NCI-H2171 (cell line): ENCODE measurements at regions not wholly inside any gene's neighbourhood (a gene's known extent, or its start where the extent isn't known, plus 50 kb on each side); places are given as distances from the start of the nearest gene placed in this dataset.
"Not testable (repeated sequence)": the region's sequence is repeated elsewhere in the genome, so short reads cannot be mapped to it uniquely, and the experiment has no call there.

Source experiments
- DNase-seq: peaks from one replicate; lab custom pipeline; 2025; lab: John Stamatoyannopoulos, UW

GRCh38 chr13:89214185-89214584 is 1543.0 kb downstream of the SLITRK5 start:
- no peak for DNase-seq

DNA sequence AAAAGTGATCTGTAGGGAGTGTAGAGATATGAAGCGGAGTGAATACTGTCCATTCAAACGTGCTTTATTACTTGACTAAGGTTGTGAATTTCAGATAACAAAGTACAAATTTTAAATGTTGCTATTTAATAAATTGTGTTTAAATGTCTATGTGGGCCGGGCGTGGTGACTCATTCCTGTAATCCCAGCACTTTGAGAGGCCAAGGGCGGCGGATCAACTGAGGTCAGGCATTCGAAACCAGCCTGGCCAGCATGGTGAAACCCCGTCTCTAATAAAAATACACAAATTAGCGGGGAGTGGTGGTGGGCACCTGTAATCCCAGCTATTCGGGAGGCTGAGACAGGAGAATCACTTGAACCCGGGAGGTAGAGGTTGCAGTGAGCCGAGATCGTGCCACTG is 1544.1 kb downstream of the SLITRK5 start:
- not testable (repeated sequence) for DNase-seq

DNA sequence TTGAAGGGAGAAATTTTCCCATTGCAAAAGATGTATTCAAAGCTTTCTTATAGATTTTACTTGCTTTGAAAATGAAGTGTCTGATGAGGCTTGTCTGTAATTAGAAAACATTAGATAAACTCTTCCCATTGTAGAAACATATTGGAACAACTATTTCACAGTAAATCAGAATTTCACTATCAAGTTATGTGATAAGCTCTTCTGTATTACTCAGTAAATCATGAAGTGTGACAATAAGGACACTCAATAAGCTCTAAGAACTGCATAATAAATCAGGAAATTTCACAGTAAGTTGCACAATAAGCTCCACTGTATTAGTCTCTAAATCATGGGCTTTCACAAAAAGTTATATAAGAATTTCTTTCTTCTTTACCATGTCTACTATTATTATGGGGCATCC is 1546.6 kb downstream of the SLITRK5 start:
- no peak for DNase-seq

DNA sequence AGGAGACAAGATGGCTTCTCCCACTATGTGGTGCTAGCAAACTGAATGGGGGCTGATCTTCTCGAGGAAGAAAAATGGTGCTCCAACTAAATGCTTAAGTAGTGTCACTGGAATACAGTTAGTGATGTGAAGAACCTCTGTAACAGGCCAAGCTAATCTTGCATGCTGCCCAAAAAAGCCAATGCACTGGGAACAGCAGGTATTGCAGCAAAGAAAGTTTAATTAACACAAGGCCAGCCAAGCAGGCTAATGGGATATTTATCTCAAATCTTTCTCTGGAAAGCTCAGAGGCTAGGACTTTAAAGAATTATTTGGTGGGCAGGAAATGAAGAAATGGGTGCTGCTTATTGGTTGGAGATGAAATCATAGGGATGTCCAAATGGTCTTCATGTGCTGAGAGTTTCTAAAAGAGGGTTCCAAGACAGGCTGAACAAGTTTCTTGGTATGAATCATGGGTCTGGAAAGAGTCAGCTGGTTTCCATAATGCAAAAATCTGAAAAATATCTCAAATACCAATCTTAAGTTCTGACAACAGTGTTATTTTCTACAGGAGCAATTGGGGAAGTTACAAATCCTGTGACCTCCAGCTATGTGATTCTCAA is 1550.5 kb downstream of the SLITRK5 start:
- DNase-seq: no peak

GRCh38 chr13:89227356-89227755 is 1556.2 kb downstream of the SLITRK5 start:
- no peak for DNase-seq

GRCh38 chr13:89238496-89238895 is 1567.3 kb downstream of the SLITRK5 start:
- DNase-seq: no peak

DNA sequence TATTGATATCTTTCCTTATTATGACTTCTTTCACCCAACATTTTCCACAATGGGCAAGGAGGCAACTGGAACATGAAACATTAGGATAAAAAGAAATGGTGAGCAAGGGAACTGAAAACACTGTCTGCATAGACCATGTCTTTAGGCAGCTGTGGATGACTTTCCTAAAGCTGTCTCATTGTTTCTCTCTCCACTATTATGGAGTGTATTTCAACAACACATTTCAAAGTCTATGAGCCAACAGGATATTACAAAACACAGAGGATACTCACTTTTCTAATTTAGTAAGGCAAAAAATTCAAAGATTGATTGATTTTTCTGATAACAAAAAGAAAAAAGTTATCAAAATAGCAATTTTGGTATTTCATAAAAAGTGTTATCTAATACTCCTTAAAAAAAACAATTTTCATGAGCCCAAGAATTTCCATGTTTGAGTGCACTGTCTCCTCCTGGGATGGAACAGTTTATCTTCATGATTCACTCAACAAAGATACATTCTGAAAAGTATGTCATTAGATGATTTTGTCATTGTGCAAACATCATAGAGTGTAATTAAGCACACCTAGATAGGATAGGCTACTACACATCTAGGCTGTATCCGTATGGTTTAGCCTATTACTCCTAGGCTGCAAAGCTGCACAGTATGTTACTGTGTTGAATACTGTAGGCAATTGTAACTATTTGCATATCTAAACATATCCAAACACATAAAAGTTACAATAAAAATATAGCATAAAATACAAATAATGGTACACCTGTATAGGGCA is 1568.4 kb downstream of the SLITRK5 start:
- no peak for DNase-seq

DNA sequence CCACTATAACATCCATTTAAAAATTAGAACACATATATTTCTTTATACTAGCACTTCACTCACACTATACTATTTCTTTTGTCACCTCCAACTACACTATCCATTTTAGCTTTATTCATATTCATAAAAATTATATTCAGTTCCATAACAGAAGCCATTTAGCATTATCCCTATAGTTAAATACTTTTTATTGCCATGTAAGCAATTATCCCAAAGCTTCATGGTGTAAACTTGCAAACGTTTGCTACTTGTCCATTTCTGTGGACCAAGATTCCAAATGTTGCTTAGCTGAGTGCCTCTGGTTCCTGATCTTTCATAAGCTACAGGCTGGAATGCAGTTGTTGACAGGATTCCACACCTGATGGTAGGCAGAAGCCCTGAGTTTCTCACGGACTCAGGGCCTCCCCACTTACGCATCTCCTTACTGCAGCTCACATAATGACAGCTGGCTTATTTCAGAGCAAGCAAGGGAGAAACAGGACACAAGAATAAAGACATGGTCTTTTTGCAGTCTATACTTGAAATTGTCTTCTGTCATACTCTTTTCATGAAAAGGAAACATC is 1584.8 kb downstream of the SLITRK5 start:
- no peak for DNase-seq

DNA sequence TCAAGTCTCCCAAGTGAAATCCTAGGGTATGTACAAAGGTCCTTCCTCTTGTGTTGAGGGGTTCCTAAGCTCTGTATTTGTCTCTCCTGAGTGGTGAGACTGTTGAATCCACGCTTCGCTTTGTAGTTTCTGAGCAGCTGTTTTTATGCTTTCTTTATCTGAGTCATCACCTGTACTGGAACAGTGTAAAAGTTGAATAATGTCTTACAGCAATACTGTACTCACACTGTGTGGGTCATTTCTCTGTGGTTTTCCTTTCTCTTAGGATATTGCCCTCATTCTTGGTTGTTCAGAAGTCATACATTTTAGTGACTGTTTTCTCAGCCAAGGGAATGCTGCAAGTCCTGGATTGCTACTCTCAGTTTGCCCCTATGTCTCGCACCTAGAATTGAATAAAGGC is 1596.6 kb downstream of the SLITRK5 start:
- DNase-seq: no peak

DNA sequence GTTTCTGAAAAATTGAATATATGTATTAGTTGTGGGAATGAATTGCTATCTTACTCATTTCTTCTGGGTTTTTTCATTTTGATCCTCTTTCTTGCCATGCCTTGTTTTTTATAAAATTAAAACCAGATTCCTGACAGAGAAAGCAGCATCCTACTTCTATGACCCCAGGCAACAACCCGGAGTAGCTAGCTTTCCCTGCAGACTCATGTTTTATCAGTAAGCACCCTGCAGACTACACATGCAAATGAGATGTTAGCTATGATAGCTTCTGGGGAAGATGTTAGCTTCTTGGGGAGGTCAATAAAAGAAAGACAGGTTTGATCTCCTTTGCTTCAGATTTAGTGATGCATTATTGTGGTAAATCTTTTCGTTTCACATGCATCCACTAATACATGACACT is 1598.6 kb downstream of the SLITRK5 start:
- DNase-seq: no peak

GRCh38 chr13:89270736-89271135 is 1599.6 kb downstream of the SLITRK5 start:
- DNase-seq: no peak

DNA sequence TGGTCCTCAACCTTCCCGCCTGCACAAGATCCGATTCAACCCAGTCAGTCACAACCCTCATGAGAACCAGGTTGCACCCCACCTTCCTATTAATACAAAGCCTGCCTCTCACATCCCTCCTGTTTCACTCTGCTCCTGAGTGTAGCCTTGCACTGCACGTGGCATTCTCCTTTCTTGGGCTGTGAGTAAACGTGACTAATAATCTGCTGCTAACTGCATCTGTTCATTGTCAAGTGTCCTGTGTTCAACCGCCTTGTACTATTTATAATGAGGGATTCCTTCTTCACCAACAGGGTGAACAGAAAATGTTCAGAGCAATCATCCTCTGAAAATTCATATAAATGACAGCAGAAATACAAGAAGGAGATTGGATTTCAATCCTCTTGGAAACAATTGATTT is 1608.2 kb downstream of the SLITRK5 start:
- no peak for DNase-seq

DNA sequence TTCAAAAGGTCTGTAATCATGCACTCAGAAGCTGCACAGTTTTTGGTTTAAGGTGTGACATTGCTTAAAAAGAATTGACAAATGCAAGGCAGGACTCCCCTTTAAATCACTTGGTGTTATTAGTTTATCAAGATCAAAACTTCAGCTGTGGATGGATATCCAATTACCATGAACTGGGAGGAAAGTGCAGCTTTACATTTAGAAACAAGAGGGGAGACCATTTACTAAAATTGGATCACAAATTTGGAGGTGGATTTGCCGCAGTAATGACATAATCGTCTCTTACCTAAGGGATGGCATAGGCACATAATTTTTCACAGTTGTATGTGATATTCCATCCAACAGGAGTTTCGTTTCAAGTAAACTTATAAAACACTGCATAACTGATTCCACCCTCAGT is 1610.2 kb downstream of the SLITRK5 start:
- no peak for DNase-seq

DNA sequence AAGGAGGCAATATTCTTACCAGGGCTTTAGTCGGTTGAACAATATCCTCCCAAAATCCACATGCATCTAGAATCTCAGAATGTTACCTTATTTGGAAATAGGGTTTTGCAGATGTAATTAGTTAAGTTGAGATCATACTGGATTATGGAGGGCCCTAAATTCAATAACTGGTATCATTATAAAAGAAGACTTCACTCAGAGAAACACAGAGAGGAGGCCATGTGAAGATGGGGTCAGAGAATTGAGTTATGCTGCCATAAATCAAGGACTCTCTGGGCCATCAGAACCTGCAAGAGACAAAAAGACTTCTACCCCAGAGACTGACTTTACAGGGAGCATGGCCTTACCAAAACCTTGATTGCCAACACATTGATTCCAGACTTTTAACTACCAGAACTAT is 1611.1 kb downstream of the SLITRK5 start:
- no peak for DNase-seq

GRCh38 chr13:89287381-89287780 is 1616.2 kb downstream of the SLITRK5 start:
- DNase-seq: no peak

- DNase-seq: no peak
These were observed 1623.1 kb downstream of the SLITRK5 start for GRCh38 chr13:89294115-89294867.

DNA sequence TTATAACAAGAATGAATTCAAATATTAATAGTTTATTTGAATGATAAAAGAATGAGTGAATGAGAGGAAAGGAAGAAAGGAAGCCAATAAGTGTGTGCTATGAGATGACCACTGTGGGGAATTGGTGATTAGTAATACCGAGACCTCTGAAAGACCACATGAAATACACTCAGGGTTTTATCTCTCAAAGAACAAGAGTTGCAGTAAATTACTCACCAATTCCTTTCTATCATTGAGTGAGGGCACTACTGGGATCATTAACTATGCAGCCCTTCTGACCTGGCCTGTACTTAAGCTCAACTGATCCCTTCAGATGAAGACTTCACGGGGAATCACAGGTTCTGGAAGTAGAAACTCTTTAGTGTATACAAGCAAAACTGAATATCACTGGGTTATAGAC is 1636.1 kb downstream of the SLITRK5 start:
- no peak for DNase-seq

GRCh38 chr13:89310943-89311672 is 1639.9 kb downstream of the SLITRK5 start:
- DNase-seq: no peak

DNA sequence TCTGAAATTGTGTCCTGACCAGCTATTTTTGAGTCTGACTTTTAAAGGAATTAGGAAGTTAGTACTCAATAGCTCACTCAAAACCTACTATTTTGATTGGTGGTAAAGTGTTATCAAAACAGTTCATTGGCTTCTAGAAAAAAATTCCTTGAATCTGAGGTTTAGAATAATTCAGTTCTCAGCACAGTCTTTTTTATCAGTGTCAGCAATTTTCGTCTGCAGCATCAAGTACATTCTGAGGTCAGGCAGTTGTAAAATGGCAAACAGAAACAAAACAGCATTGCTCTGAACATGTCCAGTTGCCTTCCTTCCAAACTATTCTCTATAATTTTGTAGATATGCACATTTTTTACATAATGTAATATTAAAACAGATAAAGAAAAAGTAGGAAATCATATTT is 1644.1 kb downstream of the SLITRK5 start:
- no peak for DNase-seq

GRCh38 chr13:89322466-89322865 is 1651.3 kb downstream of the SLITRK5 start:
- no peak for DNase-seq

DNA sequence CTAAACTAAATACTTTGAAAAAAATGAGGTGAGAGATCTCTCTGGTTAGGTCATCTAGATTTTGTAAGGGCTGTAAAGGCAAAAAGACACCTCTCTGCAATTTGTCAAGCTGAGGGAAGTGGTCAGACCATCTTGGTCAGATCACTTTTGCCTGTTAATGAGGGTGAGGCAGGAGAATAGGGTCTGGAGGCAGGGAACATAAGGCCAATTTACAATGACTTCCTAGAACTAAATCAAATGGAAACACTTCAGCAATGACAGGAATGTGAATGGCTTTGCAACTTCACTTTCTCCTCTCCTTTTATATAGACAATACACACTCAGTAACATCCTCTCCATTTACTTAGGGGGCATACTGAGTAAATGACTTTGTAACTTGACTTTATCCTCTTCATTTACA is 1653.4 kb downstream of the SLITRK5 start:
- DNase-seq: no peak

- no peak for DNase-seq
These were observed 1672.0 kb downstream of the SLITRK5 start for GRCh38 chr13:89343165-89343564.
